KMS-11 (cell line): ENCODE measurements at regions not wholly inside any gene's neighbourhood (a gene's known extent, or its start where the extent isn't known, plus 50 kb on each side); places are given as distances from the start of the nearest gene placed in this dataset.

Experiments used
- H2AFZ ChIP-seq: fragments of 200-600 bp; sonication (generic); 2 replicates; pipeline ENCODE4 v1.6.1; 2016; ENCODE audit warnings: antibody characterized with exemption, mixed run types, low read depth
- H3K27ac ChIP-seq: fragments of 200-600 bp; sonication (generic); 2 replicates; pipeline ENCODE4 v1.6.1; 2016; ENCODE audit warnings: mild to moderate bottlenecking, mixed run types
- H3K27me3 ChIP-seq: fragments of 200-600 bp; sonication (generic); 2 replicates; pipeline ENCODE4 v1.6.1; 2017; ENCODE audit warnings: mild to moderate bottlenecking, low read depth, mixed run types, moderate library complexity; ENCODE audit not compliant: insufficient read depth
- H3K36me3 ChIP-seq: fragments of 200-600 bp; sonication (generic); 2 replicates; pipeline ENCODE4 v1.6.1; 2017; ENCODE audit warnings: mild to moderate bottlenecking, mixed run types; ENCODE audit not compliant: insufficient read depth
- H3K4me1 ChIP-seq: fragments of 200-600 bp; sonication (generic); 2 replicates; pipeline ENCODE4 v1.6.1; 2016; ENCODE audit warnings: mild to moderate bottlenecking, low read depth, mixed run types; ENCODE audit not compliant: poor library complexity, severe bottlenecking
- H3K4me2 ChIP-seq: fragments of 200-600 bp; sonication (generic); 2 replicates; pipeline ENCODE4 v1.7.0; 2016; ENCODE audit warnings: mild to moderate bottlenecking, mixed run types
- H3K4me3 ChIP-seq: fragments of 200-600 bp; sonication (generic); IDR thresholded peaks from 2 replicates; pipeline ENCODE4 v1.6.1; 2017; ENCODE audit warnings: low read depth, low read length, mixed read lengths; ENCODE audit not compliant: insufficient read depth
- H3K79me2 ChIP-seq: fragments of 200-600 bp; sonication (generic); 2 replicates; pipeline ENCODE4 v1.6.1; 2016; ENCODE audit warnings: low read depth, mixed run types; ENCODE audit not compliant: insufficient read depth
- H3K9ac ChIP-seq: fragments of 200-600 bp; sonication (generic); 2 replicates; pipeline ENCODE4 v1.6.1; 2016; ENCODE audit warnings: mild to moderate bottlenecking, mixed run types
- H4K20me1 ChIP-seq: fragments of 200-600 bp; sonication (generic); 2 replicates; pipeline ENCODE4 v1.6.1; 2016; ENCODE audit warnings: mild to moderate bottlenecking, mixed run types; ENCODE audit not compliant: insufficient read depth
- TF ChIP-seq, protein P1 (sequence below): fragments of 200-600 bp; sonication (generic); conservative IDR thresholded peaks from 2 replicates; pipeline ENCODE4 v1.6.1; 2017; ENCODE audit warnings: low read depth, mild to moderate bottlenecking, antibody characterized with exemption, low read length, moderate library complexity, mixed read lengths

DNA sequence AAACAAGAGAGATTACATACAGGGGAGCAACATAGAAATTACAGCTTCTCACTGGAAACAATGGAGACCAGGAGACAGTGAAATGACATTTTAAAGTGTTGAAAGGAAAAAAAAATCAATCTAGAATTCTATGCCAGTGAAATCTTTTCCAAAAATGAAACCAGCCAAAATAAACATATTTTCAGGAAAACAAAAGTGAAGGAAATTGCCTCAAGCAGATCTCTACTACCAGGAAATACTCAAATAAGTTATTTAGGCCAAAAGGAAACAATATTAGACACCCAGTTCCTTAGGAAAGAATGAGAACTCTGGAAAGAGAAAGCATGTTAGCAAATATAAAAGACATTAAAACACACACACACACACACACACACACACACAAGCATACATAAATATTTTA is 339.9 kb upstream of the NCKAP5 start:
- no peak overlapping the region for H3K4me3 ChIP-seq
- H4K20me1 ChIP-seq: no peaks in the 10 kb centered on the region
- H3K27me3 ChIP-seq: no peaks in the 10 kb centered on the region
- no peak overlapping the region for H3K9ac ChIP-seq
- H3K27ac ChIP-seq: no peak overlapping the region
- TF ChIP-seq, protein P1, sequence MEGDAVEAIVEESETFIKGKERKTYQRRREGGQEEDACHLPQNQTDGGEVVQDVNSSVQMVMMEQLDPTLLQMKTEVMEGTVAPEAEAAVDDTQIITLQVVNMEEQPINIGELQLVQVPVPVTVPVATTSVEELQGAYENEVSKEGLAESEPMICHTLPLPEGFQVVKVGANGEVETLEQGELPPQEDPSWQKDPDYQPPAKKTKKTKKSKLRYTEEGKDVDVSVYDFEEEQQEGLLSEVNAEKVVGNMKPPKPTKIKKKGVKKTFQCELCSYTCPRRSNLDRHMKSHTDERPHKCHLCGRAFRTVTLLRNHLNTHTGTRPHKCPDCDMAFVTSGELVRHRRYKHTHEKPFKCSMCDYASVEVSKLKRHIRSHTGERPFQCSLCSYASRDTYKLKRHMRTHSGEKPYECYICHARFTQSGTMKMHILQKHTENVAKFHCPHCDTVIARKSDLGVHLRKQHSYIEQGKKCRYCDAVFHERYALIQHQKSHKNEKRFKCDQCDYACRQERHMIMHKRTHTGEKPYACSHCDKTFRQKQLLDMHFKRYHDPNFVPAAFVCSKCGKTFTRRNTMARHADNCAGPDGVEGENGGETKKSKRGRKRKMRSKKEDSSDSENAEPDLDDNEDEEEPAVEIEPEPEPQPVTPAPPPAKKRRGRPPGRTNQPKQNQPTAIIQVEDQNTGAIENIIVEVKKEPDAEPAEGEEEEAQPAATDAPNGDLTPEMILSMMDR: no peak
- no peak overlapping the region for H2AFZ ChIP-seq
- H3K36me3 ChIP-seq: no peaks in the 10 kb centered on the region
- no peaks in the 10 kb centered on the region for H3K79me2 ChIP-seq
- H3K4me2 ChIP-seq: no peak overlapping the region
- H3K4me1 ChIP-seq: no peaks in the 10 kb centered on the region

DNA sequence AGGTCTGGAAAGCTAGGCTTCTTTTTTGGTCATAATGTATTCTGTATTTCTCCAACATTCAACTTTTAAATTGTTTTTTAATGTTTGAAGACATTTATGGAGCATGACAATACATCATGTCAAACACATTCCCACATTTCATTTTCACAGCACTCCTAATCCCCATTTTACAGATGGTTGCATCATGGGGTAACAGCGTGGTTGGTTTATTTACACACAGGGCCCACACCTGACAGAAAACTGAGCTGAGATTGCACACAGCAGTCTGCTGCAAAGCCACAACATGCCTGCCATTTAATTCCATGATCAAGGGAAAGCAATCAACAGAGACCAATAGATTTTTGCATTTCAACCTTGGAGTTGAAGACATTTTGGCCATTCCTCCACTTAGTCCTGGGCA is 335.7 kb upstream of the MGAT5 start:
- H3K36me3 ChIP-seq: no peaks in the 10 kb centered on the region
- H3K79me2 ChIP-seq: no peaks in the 10 kb centered on the region
- no peaks in the 10 kb centered on the region for H3K4me1 ChIP-seq
- H2AFZ ChIP-seq: no peak overlapping the region
- no peak overlapping the region for H3K27ac ChIP-seq
- H3K4me2 ChIP-seq: no peak overlapping the region
- no peaks in the 10 kb centered on the region for H3K27me3 ChIP-seq
- H4K20me1 ChIP-seq: no peaks in the 10 kb centered on the region
- TF ChIP-seq, protein P1: no peak
- no peak overlapping the region for H3K9ac ChIP-seq
- H3K4me3 ChIP-seq: no peak overlapping the region

DNA sequence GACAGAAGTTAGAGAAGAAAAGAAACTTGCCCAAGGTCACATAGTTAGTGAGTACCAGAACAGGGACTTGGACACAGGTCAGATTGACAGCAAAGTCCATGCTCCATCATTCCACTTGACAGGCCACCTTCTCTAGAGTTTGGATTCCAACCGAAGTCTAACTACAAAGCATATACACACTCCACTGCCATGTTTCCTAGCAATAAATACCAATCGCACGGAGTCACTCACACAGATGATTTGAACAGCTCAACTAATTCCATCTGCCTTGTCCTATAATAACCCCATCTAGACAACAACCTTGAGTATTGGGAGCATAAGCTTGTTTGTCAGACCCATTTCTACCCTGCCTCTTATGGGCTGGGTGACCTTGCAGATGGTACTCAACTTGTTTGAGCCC is 334.6 kb upstream of the MGAT5 start:
- Histone ChIP-seq H3K9ac (no peak overlapping the region), H2AFZ (no peak overlapping the region), H3K4me2 (no peak overlapping the region), H3K4me1 (no peaks in the 10 kb centered on the region), H3K36me3 (no peaks in the 10 kb centered on the region), H4K20me1 (no peaks in the 10 kb centered on the region), H3K4me3 (no peak overlapping the region), H3K79me2 (no peaks in the 10 kb centered on the region), H3K27ac (no peak overlapping the region), H3K27me3 (no peaks in the 10 kb centered on the region)
- TF ChIP-seq, protein P1: no peak

DNA sequence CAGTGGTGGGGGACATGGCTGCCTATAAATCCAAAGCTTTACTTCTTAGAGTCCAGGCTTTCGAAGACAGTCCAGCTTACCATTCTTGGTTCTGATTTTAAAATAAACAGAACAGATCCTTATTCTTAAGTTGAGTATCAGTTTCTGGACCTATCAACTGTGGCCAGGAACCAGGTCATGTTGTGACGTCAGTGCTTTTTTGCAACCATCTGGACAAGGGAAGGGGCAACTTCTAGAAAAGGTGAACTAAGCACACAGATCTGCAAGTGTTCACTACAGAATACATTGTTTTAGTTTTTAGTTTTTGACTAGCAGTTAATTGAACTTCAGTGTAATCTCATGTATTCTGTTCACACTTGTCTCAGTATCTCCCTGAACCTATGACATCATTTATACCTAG is 326.0 kb upstream of the MGAT5 start:
- Histone ChIP-seq H3K4me1 (no peaks in the 10 kb centered on the region), H2AFZ (no peak overlapping the region), H4K20me1 (no peaks in the 10 kb centered on the region), H3K4me2 (no peak overlapping the region), H3K27me3 (no peaks in the 10 kb centered on the region), H3K27ac (no peak overlapping the region), H3K36me3 (no peaks in the 10 kb centered on the region), H3K79me2 (no peaks in the 10 kb centered on the region), H3K4me3 (no peak overlapping the region), H3K9ac (no peak overlapping the region)
- TF ChIP-seq, protein P1: no peak

DNA sequence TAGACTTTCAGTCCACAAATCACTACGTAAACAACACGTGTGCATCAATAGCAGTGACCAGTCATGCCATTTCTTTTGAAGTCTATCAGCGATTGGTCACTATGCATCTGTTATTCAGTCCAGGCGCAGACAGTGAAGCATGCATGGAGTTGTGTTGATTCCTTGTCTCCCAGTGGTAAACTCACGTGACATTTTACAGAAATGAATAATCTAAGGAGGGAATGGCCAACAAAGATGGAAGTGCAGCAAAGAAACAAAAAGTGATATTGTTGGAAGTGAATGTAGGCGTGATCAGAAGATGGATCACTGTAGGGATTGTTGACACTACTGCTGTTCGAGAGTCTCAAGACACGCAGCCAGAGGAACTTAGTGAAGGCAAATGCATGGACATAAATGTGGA is 317.8 kb upstream of the MGAT5 start:
- no peaks in the 10 kb centered on the region for H3K79me2 ChIP-seq
- TF ChIP-seq, protein P1: no peak
- H3K4me1 ChIP-seq: no peaks in the 10 kb centered on the region
- H3K27me3 ChIP-seq: no peaks in the 10 kb centered on the region
- no peaks in the 10 kb centered on the region for H4K20me1 ChIP-seq
- H3K36me3 ChIP-seq: no peaks in the 10 kb centered on the region
- H3K27ac ChIP-seq: no peak overlapping the region
- H3K4me3 ChIP-seq: no peak overlapping the region
- no peak overlapping the region for H3K9ac ChIP-seq
- no peak overlapping the region for H3K4me2 ChIP-seq
- no peak overlapping the region for H2AFZ ChIP-seq
